Mammary epithelial cell (primary cell): ENCODE measurements at regions not wholly inside any gene's neighbourhood (a gene's known extent, or its start where the extent isn't known, plus 50 kb on each side); places are given as distances from the start of the nearest gene placed in this dataset.

ENCODE experiments used
- CTCF ChIP-seq, 2 donors: IDR thresholded peaks in 1 of 2; conservative IDR thresholded peaks in 1 of 2; 2 replicates each; pipeline ENCODE4 v1.5.1; 2011 to 2012; ENCODE audit warnings: inconsistent platforms in 2 of 2, low read length in 2 of 2, mild to moderate bottlenecking in 2 of 2, control low read depth in 1 of 2, low read depth in 1 of 2; ENCODE audit not compliant: insufficient read depth in 1 of 2; ENCODE audit errors: extremely low read depth in 1 of 2
- EZH2 ChIP-seq: IDR thresholded peaks from 2 replicates; pipeline ENCODE4 v1.6.1; 2012; ENCODE audit warnings: low read length, inconsistent platforms, borderline replicate concordance

GRCh38 chr5:42923710-42924109 lies 112.0 kb upstream of the SELENOP start:
- TF ChIP-seq CTCF (conservative IDR thresholded peaks at IDR 0.05 in 1 of 2, IDR thresholded peaks at IDR 0.05 in 1 of 2; ENCODE audit: extremely low read depth in 1 of 2, insufficient read depth in 1 of 2, low read depth in 1 of 2, low read length in 2 of 2) (no peak), EZH2 (no peak)
